Forelimb muscle (tissue), 1 donor: ENCODE measurements at regions not wholly inside any gene's neighbourhood (a gene's known extent, or its start where the extent isn't known, plus 50 kb on each side); places are given as distances from the start of the nearest gene placed in this dataset.
"Not testable (repeated sequence)": the region's sequence is repeated elsewhere in the genome, so short reads cannot be mapped to it uniquely, and the experiment has no call there.

Source experiments
- DNase-seq: peaks from one replicate; pipeline ENCODE4 v3.0.0-alpha.2; 2013; ENCODE audit warnings: low read depth

DNA sequence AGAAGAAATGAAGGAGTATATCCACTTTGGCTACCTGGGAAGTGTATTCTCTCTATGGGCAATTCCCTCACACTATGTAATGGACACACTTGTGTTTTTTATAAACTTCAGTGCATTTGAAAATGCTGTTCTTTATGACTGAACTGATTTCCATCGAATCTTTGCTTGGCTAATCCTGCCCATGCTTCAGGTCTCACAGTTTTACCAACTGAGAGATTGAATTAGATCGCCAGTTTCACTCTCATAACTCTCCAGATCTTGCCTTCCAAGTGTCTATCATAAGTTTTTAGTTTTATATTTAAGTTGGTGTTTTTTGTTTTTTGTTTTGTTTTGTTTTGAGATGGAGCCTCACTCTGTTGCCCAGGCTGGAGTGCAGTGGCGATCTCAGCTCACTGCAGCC, 73.5 kb upstream of the MBNL1 start:
- no peak for DNase-seq

GRCh38 chr3:152196782-152197181, 71.9 kb upstream of the MBNL1 start:
- DNase-seq: no peak

DNA sequence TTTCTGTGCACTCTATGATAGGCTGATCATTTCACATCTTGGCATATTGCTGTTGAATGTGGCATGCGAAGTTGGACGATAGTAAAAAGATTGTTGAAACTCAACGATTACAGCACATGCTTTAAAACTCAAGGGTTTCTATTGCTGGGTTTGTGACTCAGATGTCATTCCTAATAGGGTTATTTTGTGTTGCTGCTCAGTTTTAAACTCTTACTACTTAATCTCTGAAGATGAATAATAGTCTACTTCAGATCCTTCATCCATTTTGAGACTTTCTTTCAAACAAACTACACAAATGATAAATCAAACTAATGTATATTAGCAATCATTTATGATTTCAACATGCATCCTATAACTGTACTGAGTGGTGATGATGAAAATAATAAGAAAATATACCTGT, 71.3 kb upstream of the MBNL1 start:
- DNase-seq: no peak

GRCh38 chr3:152197937-152198336, 70.8 kb upstream of the MBNL1 start:
- DNase-seq: no peak

GRCh38 chr3:152198665-152199064, 70.1 kb upstream of the MBNL1 start:
- no peak for DNase-seq

DNA sequence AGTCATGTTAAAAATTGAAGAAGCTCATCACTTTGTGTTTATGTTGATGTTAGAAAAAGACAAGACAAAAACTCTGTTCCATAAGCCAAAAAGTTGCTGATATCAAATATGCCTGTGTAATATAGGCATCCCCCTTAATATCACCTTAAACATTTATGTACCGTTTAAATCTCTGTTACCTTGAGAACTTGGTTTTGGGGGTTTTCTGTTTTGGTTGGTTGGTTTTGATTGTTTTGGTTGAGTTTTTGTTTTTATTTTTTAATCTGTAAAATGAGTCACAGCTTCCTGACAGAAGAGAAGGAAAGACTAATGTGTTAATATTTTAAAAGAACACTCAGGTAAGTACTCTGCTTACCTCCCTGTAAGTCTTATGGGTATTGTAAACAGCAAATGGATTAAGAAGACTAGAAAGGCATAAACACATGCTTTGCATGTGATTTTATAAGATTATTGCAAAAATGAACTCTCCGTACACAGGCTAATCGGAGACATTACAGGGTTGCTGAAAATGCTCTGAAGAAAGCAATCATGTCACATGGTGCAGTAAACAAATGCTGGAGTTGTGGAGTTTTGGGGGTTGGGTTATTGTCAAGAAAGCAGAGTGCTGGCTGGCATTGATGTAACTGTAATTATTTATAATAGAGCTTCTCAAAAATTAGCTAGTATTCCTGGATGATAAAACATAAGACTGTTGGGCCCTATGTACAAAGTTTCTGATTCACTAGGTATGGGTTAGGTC, 69.5 kb upstream of the MBNL1 start:
- DNase-seq: no peak

DNA sequence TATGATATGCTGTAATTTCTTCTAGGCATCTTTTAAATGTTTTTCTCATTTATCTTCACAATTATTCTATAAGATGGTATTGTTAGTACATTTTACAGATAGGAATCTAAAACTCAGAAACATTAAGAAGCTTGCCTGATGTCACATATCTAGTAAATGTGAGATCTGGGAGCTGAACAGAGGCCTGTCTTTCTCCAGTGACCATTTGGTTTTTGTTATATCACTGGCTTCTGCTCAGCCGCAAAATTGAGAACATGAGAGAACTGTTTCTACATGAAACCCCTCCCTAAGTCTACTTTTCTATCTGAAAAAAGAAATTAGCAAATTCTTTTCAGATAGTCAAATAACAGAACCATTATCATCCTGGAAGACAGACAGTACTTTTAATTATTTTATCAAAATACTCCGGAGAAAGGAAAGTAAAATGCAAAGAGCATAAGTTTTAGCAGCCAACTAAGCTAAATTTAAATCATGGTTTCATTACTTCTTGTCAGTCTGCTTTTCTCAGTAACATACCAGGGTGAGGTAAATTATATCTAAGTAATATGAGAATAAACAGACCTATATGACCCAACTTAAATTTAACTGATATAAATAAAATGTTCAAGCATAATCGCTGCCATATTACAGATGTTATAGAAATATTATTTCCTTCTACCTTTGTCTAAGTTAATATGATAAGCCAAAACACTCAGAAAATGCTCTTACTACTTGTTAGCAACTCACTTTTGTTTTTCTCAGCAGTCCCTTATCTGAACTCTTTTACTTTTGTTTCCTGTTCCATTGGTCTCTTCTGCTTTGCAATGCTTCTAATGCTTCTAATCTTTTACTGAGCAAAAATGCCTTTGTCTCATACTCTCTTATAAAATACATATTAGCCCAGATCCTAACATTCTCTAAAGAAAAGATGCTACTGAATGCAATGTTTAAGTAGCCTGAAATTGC, 68.0 kb upstream of the MBNL1 start:
- DNase-seq: no peak

DNA sequence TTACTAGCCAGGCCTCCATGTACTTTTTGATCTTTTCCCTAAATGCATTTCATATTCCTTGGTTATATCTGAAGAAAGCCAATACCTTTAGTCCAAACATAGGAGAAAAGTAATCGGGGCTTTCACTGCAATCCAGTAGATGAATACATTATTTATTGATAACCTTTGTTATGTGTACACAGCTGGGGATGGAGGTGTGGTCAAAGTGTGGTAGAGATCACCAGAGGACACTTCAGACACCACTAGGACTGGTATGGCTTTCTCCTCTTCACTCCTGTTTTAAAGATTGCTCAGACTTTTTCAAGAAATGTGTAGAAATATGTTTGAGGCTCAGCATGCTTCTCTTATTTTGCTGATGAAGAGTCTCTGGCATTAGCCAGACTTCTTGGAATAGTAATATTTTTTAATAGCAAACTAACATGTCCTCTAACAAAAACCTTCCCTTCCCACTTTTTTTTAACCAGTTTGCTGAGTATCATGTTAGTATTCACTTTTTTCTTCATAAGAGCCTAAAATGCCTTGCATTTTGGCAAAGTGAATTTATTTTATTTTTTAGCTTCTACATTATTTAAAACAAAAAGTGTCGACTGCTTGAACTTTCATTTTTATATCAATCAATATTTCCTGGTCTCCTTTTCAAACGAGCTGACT, 65.6 kb upstream of the MBNL1 start:
- DNase-seq: no peak

GRCh38 chr3:152203652-152204051, 65.1 kb upstream of the MBNL1 start:
- no peak for DNase-seq

GRCh38 chr3:152204218-152204617, 64.5 kb upstream of the MBNL1 start:
- DNase-seq: no peak

- no peak for DNase-seq
Measured at GRCh38 chr3:152205097-152205593, 63.6 kb upstream of the MBNL1 start.

DNA sequence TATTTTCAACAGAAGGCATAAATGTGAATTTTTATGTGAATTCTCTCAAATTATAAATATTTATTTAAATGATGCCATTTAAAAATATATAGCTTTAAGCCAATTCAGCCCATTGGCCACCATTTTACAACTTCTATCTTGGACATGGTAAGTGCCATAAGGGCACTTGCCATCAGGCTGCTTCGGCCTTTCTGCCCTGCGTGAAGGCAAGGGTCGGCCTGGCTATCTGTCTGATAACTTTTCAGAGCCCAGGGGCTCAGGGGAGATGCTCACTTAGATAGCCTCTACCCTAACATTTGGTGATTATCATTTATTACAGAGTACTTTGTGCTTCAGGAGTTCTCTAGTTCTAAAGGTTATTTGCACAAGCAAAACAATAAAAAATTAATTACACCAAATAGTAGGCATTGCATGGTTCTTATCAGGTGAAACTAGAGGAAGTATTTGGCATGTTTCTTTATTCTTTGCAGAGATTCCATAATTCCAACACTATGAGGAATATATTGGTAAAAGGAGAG, 62.4 kb upstream of the MBNL1 start:
- no peak for DNase-seq

DNA sequence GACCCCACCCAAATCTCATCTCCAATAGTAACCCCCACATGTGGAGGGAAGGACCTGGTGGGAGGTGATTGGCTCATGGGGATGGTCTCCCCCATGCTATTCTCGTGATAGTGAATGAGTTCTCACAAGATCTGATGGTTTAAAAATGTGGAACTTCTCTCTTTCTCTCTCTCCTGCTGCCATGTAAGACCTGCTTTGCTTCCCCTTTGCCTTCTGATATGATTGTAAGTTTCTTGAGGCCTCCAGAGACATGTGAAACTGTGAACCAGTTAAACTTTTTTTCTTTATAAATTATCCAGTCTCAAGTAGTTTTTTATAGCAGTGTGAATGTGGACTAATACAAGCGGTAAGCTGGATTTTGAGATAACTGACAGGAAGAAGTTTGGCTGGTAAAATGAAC, 60.3 kb upstream of the MBNL1 start:
- no peak for DNase-seq

DNA sequence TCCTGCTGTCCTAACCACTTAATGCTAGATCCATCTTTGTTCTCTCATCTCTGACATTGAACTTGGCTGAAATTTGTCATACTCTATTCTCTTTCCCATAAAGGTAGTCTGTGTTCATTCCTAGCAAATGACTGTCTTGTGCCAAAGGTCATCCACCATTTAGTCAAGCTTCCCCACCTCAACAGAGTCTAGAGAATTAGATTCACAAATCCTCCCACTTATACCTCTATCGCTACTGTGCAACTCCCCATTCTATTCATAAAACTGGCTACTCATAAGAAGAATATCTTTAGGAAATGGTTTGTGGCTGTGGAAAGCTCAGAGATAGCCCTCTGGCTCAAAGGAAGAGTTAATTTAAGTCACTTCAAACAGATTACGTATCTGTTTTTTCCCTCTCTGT, 59.7 kb upstream of the MBNL1 start:
- DNase-seq: no peak

GRCh38 chr3:152209776-152210175, 59.0 kb upstream of the MBNL1 start:
- DNase-seq: no peak

DNA sequence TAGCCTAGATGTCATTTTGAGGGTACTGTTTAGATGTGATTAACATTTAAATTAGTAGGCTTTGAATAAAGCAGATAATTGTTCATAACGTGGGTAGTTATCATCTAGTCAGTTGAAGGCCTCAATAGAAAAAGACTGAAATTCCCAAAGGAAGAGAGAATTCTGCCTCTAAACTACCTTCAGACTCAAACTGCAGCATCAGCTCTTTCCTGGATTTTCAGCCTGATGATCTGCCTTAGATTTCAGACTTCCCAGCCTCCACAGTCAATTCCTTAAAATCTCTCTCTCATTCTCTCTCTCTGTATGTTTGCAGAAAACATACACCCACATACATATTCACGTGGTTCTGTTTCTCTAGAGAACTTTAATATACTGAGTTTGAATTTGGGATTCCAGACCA, 58.0 kb upstream of the MBNL1 start:
- DNase-seq: no peak

- DNase-seq: no peak
Measured at GRCh38 chr3:152211655-152212054, 57.1 kb upstream of the MBNL1 start.

DNA sequence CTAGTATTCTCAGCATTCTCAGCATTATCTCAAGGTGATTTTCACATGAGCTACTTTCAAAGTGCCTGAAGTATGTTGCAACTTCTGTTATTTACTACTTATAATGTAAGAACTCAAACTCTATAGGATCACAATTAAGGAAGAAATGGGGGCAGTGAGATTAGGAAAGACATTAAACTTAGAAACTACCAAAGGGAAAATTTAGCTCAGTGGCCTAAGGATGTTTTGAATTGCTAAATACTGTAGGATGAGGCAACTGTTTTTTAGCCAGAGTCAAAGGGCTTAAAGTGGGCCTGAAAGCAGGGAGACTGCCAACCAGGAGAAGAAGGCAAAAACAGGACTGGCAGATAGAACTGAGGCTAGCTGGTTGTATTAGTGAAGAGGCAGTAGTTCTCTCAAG, 55.5 kb upstream of the MBNL1 start:
- no peak for DNase-seq

GRCh38 chr3:152213938-152214337, 54.8 kb upstream of the MBNL1 start:
- no peak for DNase-seq

DNA sequence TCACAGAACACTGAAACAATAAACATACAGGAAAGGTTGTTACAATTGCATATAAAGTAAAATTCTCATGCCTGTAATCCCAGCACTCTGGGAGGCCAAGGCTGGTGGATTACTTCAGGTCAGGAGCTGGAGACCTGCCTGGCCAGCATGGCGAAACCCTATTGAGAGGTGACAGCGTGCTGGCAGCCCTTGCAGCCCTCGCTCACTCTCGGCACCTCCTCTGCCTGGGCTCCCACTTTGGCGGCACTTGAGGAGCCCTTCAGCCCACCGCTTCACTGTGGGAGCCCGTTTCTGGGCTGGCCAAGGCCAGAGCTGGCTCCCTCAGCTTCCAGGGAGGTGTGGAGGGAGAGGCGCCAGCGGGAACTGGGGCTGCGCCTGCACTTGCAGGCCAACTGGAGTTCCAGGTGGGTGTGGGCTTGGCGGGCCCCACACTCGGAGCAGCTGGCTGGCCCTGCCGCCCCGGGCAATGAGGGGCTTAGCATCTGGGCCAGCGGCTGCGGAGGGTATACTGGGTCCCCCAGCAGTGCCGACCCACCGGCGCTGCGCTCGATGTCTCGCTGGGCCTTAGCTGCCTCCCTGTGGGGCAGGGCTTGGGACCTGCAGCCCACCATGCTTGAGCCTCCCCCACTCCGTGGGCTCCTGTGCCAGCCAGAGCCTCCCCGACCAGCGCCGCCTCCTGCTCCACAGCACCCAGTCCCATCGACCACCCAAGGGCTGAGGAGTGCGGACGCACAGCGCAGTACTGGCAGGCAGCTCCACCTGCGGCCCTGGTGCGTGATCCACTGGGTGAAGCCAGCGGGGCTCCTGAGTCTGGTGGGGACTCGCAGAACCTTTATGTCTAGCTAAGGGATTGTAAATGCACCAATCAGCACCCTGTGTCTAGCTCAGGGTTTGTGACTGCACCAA, 51.5 kb upstream of the MBNL1 start:
- not testable (repeated sequence) for DNase-seq

DNA sequence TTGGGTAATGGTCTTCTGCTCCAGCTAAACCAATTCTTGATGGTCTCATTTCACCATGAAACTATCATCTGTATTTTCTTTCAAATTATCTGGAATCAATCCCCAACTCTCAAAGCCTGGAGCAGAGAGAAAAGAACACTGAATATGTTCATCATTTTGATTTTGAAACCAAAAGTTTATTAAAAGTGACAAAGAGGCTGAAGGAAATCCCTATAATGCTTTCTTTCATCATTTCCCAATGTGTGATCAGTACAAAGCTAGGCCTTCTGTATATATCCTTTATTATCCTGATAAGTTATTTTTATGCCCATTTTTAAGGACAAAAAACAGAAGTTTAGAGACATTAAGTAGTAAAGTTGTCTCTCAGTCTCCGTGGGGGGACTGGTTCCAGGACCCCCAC, 50.1 kb upstream of the MBNL1 start:
- DNase-seq: no peak
